ENCODE measurements at regions not wholly inside any gene's neighbourhood (a gene's known extent, or its start where the extent isn't known, plus 50 kb on each side); places are given as distances from the start of the nearest gene placed in this dataset.

GRCh38 chr6:122524056-122524455 is 52.4 kb upstream of the SERINC1 start:
- TF ChIP-seq CTCF (IDR thresholded peaks at IDR 0.05): no peak
- Histone ChIP-seq H3K4me1 (replicated peaks) (no peaks in the 10 kb centered on the region), H3K27me3 (replicated peaks; ENCODE audit: insufficient read depth) (no peaks in the 10 kb centered on the region), H3K36me3 (no peaks in the 10 kb centered on the region), H3K4me3 (no peak overlapping the region), H3K9me3 (no peaks in the 10 kb centered on the region), H3K27ac (no peak overlapping the region)
- intact Hi-C loops (cut with DNase I): no loop called here
- WGBS: 20% methylated on average over 2 of the region's 2 CpGs
- no peak for DNase-seq (ENCODE audit: low spot score)

GRCh38 chr6:122530440-122531046 is 58.9 kb upstream of the SERINC1 start:
- Histone ChIP-seq H3K27ac (no peak overlapping the region), H3K9me3 (no peaks in the 10 kb centered on the region), H3K27me3 (replicated peaks; ENCODE audit: insufficient read depth) (no peaks in the 10 kb centered on the region), H3K4me1 (replicated peaks) (no peaks in the 10 kb centered on the region), H3K36me3 (no peaks in the 10 kb centered on the region), H3K4me3 (no peak overlapping the region)
- intact Hi-C loops (cut with DNase I): loop anchor here (5.0 kb wide), 1 partner anchor 148 kb away; no protein-coding TSS in a partner anchor
- TF ChIP-seq POLR2AphosphoS5 (IDR thresholded peaks at IDR 0.05) (peak; percentile 32), POLR2A (IDR thresholded peaks at IDR 0.05) (no peak), CTCF (IDR thresholded peaks at IDR 0.05) (peak; percentile 67 to 91 (median 76))
- WGBS: 0% methylated on average over 1 of the region's 1 CpG
- peak; percentile 64 for DNase-seq (ENCODE audit: low spot score)

GRCh38 chr6:122548281-122548680 is 61.9 kb upstream of the PKIB start:
- TF ChIP-seq POLR2AphosphoS5 (IDR thresholded peaks at IDR 0.05): peak; percentile 29
- TF ChIP-seq POLR2A (IDR thresholded peaks at IDR 0.05): no peak
- TF ChIP-seq CTCF (IDR thresholded peaks at IDR 0.05): no peak

GRCh38 chr6:122548820-122549219 is 61.4 kb upstream of the PKIB start:
- H3K9me3 ChIP-seq: no peaks in the 10 kb centered on the region
- H3K27me3 ChIP-seq (replicated peaks; ENCODE audit: insufficient read depth): no peaks in the 10 kb centered on the region
- no peaks in the 10 kb centered on the region for H3K36me3 ChIP-seq
- TF ChIP-seq CTCF (IDR thresholded peaks at IDR 0.05): no peak
- no peak for TF ChIP-seq POLR2AphosphoS5 (IDR thresholded peaks at IDR 0.05)
- TF ChIP-seq POLR2A (IDR thresholded peaks at IDR 0.05): no peak
- no peaks in the 10 kb centered on the region for H3K4me1 ChIP-seq (replicated peaks)
- no peak overlapping the region for H3K4me3 ChIP-seq
- DNase-seq (ENCODE audit: low spot score): no peak
- intact Hi-C loops (cut with DNase I): no loop called here
- H3K27ac ChIP-seq: no peak overlapping the region

More at GRCh38 chr6:122548281-122548680, 61.9 kb upstream of the PKIB start:
- no peak for DNase-seq (ENCODE audit: low spot score)
- Histone ChIP-seq H3K4me3 (no peak overlapping the region), H3K27me3 (replicated peaks; ENCODE audit: insufficient read depth) (no peaks in the 10 kb centered on the region), H3K27ac (no peak overlapping the region), H3K4me1 (replicated peaks) (no peaks in the 10 kb centered on the region), H3K9me3 (no peaks in the 10 kb centered on the region), H3K36me3 (no peaks in the 10 kb centered on the region)
- intact Hi-C loops (cut with DNase I): no loop called here
- 41% methylated on average over 3 of the region's 3 CpGs for WGBS

- Histone ChIP-seq H3K4me3 (no peak overlapping the region), H3K4me1 (replicated peaks) (no peaks in the 10 kb centered on the region), H3K36me3 (no peaks in the 10 kb centered on the region), H3K27ac (no peak overlapping the region), H3K9me3 (no peaks in the 10 kb centered on the region), H3K27me3 (replicated peaks; ENCODE audit: insufficient read depth) (no peaks in the 10 kb centered on the region)
- intact Hi-C loops (cut with DNase I): no loop called here
- no peak for DNase-seq (ENCODE audit: low spot score)
- WGBS: 68% methylated on average over 3 of the region's 3 CpGs
- TF ChIP-seq POLR2A (IDR thresholded peaks at IDR 0.05) (no peak), POLR2AphosphoS5 (IDR thresholded peaks at IDR 0.05) (no peak), CTCF (IDR thresholded peaks at IDR 0.05) (no peak)
These were observed 56.5 kb upstream of the PKIB start for GRCh38 chr6:122553697-122554096.
